ENCODE measurements at regions not wholly inside any gene's neighbourhood (a gene's known extent, or its start where the extent isn't known, plus 50 kb on each side); places are given as distances from the start of the nearest gene placed in this dataset.

- no peak for DNase-seq (ENCODE audit: low read depth in 2 of 2)
These were observed 223.3 kb downstream of the METTL4 start for GRCh38 chr18:2348003-2348402.

DNA sequence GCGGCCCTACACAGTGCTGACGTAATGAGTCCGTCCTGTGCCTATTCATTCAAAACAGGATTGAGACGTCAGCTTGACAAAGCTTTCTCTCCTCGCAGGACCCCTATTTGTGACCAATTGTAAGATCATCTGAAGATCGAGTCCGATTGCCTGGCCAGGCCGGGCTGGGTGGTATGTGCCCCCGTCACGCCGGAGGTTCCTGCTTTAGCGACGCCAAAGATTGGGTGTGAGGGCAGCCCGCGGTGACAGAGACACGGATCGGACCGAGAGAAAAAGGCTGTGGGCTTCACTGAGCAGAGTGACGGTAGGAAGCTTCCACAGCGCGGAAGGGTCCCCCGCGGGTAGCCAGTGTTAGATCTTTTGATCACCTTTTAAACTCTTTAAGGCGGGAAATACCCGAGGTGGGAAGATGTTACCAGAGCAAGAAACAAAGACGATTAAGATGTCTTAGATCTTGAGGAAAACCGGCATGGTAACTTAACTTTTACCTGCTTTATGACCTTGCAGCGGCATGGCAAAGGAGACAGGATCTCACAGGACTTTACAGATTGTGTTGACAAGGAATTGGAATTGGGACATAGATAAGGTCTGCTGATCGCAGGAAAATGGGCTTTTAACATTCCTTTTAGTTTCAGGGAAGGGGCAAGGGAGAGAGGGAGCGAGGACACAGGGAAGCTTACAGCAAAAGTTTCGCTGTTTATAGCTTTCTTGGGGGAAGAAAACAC is 220.0 kb downstream of the METTL4 start:
- DNase-seq (ENCODE audit: low read depth in 2 of 2), result no peak

DNA sequence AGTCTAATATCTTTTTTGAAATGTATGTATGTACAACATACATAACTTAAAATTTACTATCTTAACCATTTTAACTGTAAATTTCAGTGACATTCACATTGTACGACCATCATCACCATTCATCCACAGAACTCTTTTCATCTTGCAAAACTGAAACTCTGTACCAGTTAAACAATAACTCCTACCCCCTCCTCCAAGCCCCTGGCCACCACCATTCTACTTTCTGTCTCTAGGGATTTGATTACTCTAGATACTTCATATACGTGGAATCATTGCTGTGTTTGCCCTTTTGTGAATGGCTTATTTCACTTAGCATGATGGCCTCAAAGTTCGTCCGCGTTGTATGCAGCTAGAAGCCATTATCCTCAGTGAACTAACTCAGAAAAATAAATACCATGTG is 217.0 kb downstream of the METTL4 start:
- no peak for DNase-seq (ENCODE audit: low read depth in 2 of 2)

GRCh38 chr18:2356906-2357305 is 214.4 kb downstream of the METTL4 start:
- DNase-seq (ENCODE audit: low read depth in 2 of 2), result no peak

GRCh38 chr18:2360861-2361260 is 210.4 kb downstream of the METTL4 start:
- no peak for DNase-seq (ENCODE audit: low read depth in 2 of 2)

DNA sequence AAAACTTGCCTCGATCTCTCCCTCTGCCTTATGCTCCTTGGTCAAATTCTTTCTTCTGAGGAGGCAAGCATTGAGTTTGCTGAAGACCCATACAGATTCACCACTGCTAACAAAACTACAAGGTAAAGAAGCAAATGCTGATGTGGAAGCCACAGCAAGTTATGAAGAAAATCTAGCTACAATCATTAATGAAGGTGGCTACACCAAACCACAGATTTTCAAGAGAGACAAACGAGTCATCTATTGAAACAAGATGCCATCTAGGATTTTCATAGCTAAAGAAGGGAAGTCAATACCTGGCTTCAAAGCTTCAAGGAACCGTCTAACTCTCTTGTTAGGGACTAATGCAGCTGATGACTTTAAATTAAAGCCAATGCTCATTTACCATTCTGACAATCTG is 203.2 kb downstream of the METTL4 start:
- DNase-seq (ENCODE audit: low read depth in 2 of 2), result no peak

GRCh38 chr18:2376707-2377106 is 194.6 kb downstream of the METTL4 start:
- DNase-seq (ENCODE audit: low read depth in 2 of 2), result no peak

- DNase-seq (ENCODE audit: low read depth in 2 of 2), result no peak
These were observed 191.2 kb downstream of the METTL4 start for GRCh38 chr18:2380101-2380500.

GRCh38 chr18:2381539-2381938 is 189.8 kb downstream of the METTL4 start:
- DNase-seq (ENCODE audit: low read depth in 2 of 2), result no peak

GRCh38 chr18:2387588-2387987 is 183.7 kb downstream of the METTL4 start:
- DNase-seq (ENCODE audit: low read depth in 2 of 2), result no peak

- DNase-seq (ENCODE audit: low read depth in 2 of 2), result no peak
These were observed 181.1 kb downstream of the METTL4 start for GRCh38 chr18:2390158-2390557.

GRCh38 chr18:2391470-2391869 is 179.8 kb downstream of the METTL4 start:
- DNase-seq (ENCODE audit: low read depth in 2 of 2), result no peak

DNA sequence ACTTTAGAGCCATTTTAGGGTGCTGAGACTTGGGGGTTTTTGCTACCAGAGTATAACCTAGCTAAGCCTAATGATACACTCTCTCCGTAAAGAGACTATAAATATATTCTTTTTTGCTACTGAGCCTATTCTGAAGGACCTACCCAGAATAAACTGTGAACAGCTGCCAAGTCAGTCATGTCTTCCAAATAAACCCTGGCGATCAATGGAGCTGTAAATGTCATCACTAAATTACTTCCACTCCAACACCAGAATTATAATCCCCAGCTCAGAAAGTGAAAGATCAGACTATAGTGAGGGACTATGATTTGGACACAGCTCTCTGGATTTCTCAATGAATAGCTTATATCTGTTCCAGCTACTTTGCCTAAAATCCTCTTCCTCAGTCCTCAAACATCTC is 178.9 kb downstream of the METTL4 start:
- no peak for DNase-seq (ENCODE audit: low read depth in 2 of 2)

DNA sequence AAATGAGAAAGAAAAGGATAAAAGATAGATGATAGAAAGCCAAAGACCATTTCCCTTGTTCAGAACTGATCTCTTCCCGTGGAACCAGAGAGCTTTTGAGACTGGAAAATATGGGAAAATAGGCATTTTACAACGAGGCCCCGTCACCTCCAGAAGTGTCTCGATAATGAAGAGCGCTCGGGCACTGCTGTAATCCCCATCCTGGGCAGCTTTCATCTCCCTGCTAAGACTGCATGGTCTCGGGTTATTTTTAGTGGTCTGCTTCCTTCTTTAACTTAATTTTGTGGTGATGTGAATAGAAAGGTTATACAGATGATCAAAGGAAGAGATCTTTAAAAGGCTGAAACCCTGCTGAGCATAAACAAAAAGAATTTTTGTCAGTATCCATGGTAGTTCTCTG is 176.6 kb downstream of the METTL4 start:
- DNase-seq (ENCODE audit: low read depth in 2 of 2), result no peak

DNA sequence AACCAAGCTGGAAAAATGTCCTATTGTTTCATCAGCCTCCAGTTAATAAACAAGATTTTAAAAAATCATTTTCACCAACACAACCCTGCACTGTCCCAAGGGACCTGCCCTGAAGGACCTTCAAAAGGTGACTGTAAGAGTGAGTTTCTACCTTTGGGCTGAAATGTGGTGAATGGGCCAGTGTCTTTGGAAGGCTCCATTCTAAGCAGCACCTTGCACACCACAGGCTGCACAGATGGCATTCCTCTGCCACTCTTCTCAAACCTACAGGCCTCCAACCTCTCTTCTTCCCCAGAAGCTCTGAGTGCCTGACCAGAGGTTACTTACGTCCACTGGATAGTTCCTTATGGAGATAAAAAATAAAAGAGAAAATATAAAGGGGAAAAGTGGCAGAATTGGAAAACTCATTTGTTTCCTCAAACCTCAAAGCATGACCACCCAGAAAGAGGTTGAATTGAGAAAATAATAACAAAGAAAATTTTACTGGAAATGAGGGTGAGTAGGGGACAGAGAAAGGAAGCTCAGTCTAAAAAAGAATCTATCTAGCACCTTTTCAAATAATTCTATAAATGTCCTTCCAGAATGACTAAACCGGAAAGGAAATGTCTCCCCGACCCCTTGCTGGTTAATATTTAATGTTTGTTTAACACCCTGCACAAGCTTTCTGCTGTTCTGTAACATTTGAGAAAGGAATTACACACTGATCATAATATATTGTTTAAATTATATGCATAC is 175.7 kb downstream of the METTL4 start:
- peak in 1 of 2 donors; percentile 3 for DNase-seq (ENCODE audit: low read depth in 2 of 2)

DNA sequence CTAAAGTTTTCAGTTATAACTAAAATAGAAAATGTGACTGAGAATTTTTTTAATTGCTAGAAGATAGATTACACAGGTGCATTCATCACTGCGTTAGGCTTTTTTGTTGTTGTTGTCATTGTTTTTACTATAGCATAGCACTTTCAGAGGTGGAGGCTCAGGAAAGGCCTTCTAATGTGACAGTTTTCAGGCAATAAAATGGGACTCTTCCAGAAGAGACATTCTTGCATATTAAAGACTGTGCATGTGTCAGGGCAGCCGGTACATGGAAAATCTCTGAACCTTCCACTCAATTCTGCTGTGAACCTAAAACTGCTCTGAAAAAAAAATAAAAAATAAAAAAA is 175.2 kb downstream of the METTL4 start:
- no peak for DNase-seq (ENCODE audit: low read depth in 2 of 2)

DNA sequence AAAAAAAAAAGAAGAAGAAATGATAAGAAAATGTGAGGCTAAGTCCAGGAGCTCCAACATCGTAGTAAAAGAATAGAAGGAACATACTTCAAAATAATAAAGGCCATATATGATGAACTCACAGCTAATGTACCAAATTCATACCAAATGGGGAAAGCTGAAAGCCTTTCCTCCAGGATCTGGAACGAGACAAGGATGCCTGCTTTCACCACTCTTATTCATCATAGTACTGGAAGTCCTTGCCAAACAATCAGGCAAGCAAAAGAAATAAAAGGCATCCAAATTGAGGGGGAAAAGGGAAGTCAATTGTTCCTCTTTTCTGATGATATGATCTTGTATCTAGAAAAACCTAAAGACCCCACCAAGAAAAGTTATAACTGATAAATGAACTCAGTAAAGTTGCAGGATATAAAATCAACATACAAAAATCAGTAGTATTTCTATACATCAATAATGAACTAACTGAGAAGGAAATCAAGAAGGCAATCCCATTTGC is 170.6 kb downstream of the METTL4 start:
- DNase-seq (ENCODE audit: low read depth in 2 of 2), result no peak

DNA sequence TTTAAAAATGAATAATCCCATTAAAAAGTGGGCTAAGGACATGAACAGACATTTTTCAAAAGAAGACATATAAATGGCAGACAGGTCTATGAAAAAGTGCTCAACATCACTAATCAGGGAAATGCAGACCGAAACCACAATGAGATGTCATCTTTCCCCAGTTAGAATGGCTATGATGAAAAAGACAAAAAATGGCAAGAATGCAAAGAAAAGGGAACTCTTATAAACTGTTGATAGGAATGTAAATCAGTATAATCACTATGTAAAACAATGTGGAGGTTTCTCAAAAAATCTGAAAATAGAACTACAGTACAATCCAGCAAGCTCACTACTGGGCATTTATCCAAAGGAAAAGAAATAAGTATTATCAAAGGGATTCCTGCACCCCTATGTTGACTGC is 169.2 kb downstream of the METTL4 start:
- no peak for DNase-seq (ENCODE audit: low read depth in 2 of 2)

DNA sequence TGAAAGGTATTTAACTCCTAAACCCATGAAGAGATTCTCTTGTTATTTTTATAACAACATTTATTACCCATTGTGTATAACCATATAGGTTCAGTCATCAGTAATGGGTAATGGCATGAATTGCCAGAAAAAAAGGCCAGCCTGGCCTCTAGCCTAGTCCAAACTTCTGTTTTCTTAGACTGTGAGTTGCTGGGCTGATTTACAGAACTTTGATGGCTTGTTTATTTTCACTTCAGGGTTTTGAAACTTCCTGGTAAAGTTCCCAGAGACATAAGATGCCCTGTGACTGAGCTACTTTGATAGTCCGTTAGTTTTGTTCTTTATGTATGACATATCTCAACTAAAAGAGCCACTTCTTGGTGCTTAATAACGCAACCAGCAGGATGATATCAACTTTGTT is 164.8 kb downstream of the METTL4 start:
- no peak for DNase-seq (ENCODE audit: low read depth in 2 of 2)

DNA sequence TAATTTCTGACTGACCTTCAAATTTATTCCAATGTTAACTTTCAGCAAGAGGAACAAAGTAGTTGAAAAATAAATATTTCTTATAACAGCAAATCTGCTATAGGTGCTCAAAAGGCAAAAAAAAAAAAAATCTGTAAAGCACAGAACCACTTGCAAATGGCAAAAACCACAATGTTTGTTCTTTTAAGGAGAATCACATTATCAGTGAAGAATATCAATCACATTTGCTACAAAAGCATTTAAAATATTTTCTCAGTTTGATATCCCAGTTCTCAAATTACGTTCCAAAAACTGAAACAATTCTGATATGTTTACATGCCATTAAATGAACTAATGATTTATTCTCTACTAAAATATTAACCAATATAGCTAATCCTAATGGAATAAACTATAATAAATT is 163.3 kb downstream of the METTL4 start:
- DNase-seq (ENCODE audit: low read depth in 2 of 2), result no peak

DNA sequence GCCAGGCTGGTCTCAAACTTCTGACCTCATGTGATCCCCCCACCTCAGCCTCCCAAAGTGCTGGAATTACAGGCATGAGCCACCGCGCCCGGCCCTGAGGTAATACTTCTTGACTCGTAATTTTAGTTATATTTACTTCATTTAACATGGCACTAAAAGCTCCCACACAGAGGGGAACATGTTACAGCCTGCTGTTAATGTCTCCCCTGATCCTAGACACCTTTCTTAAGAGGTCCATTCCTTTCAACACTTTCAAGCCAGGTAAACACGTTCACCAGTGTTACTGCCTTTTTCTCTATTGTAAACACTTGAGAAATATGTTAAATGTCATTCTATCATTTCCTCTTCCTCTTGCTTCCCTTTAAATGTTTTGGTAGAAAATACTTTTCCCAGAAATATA is 161.4 kb downstream of the METTL4 start:
- DNase-seq (ENCODE audit: low read depth in 2 of 2), result no peak

DNA sequence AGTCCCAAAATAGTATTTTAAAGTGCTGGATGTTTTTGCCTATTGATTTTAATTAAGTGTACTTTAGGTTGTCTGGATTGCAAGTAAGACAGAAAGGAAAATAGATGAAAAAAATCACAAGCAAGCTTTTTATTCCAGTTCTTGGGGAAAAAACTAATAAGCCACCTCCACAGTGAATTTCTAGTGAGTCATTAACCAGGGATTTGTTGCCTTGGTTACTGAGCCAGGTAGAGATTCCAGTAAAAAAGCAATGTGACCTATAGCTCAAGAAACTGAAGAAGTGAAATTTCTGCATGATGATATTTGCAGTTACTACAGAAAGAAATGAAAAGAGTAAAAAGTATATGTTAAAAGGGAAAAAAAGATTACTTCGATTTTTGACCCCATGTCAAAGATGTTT is 160.6 kb downstream of the METTL4 start:
- DNase-seq (ENCODE audit: low read depth in 2 of 2), result no peak

- DNase-seq (ENCODE audit: low read depth in 2 of 2), result peak in 1 of 2 donors; percentile 25
These were observed 159.8 kb downstream of the METTL4 start for GRCh38 chr18:2411381-2411960.

All from dermis microvascular lymphatic vessel endothelial cell (primary cell).